ENCODE measurements at regions not wholly inside any gene's neighbourhood (a gene's known extent, or its start where the extent isn't known, plus 50 kb on each side); places are given as distances from the start of the nearest gene placed in this dataset.

DNA sequence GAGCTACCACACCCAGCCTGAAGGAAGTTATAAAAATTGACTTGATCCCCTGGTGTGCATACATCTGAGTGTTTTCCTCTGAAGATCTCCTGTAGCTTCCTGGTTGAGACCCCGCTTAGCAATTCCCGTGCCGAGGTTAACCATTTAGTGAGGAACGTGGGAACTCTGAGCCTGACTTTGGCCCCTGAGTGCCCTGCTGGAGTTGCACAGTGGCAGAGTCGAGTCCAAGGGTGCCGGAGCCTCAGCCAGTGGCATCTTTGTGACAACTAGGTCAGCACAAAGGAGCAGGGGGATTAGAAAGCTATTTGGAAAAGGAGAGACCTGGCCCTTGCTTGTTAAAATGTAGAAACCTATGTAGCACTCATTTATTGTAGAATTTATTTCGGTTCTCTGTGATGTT lies 561.2 kb upstream of the SALL3 start:
- intact Hi-C loops (cut with DNase I), result no loop called here
- ATAC-seq, result no peak
- no peaks in the 10 kb centered on the region for H3K36me3 ChIP-seq
- TF ChIP-seq, protein P1, sequence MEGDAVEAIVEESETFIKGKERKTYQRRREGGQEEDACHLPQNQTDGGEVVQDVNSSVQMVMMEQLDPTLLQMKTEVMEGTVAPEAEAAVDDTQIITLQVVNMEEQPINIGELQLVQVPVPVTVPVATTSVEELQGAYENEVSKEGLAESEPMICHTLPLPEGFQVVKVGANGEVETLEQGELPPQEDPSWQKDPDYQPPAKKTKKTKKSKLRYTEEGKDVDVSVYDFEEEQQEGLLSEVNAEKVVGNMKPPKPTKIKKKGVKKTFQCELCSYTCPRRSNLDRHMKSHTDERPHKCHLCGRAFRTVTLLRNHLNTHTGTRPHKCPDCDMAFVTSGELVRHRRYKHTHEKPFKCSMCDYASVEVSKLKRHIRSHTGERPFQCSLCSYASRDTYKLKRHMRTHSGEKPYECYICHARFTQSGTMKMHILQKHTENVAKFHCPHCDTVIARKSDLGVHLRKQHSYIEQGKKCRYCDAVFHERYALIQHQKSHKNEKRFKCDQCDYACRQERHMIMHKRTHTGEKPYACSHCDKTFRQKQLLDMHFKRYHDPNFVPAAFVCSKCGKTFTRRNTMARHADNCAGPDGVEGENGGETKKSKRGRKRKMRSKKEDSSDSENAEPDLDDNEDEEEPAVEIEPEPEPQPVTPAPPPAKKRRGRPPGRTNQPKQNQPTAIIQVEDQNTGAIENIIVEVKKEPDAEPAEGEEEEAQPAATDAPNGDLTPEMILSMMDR (IDR thresholded peaks at IDR 0.05), result no peak
- peaks cover 4% of the 10 kb centered on the region for H3K27me3 ChIP-seq (ENCODE audit: low read depth)
- no peak for DNase-seq
- no peak overlapping the region for H3K27ac ChIP-seq
- no peaks in the 10 kb centered on the region for H3K4me1 ChIP-seq
- no peak overlapping the region for H3K4me3 ChIP-seq
- no peaks in the 10 kb centered on the region for H3K9me3 ChIP-seq

DNA sequence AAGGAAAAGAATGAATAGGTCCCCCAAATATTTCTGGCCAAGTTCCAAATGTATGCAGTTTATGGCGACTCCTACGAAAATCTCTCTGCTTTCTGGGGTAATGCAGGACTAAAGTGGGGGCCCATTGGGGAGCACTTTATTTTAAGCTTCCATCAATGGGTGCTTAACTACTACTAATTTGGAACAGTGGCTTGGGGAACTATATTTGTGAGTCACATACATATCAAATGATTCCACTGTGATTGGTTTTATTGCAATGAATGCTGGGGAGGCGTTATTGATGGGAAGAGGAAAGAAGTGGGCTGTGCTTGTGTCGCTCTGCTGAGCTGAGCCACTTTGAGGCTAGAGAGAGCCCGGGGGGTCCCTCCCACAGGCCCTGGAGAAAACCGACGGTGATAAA lies 560.4 kb upstream of the SALL3 start:
- DNase-seq, result no peak
- TF ChIP-seq, protein P1 (IDR thresholded peaks at IDR 0.05), result no peak
- intact Hi-C loops (cut with DNase I), result no loop called here

DNA sequence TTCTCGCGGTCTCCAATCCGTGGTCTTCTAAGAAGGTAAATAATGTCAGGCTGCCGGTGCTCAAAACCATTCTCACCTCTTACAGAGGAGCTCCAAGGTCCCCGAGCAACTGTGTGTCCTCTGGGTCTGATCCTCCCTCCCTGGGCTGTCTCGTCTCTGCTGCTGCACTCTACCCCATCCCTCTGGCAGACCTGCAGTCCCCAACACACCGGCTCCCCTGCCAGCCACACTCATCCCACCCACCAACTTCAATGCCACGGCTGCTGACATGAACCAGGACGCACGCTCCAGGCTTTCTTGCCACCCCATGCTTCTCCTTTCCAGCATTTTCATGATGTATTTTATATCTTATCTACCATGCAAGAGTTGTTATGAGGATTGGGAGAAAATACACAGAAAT lies 559.5 kb upstream of the SALL3 start:
- no peak overlapping the region for H3K4me3 ChIP-seq
- intact Hi-C loops (cut with DNase I), result no loop called here
- H3K4me1 ChIP-seq, result no peaks in the 10 kb centered on the region
- no peak overlapping the region for H3K27ac ChIP-seq
- peaks cover 4% of the 10 kb centered on the region for H3K27me3 ChIP-seq (ENCODE audit: low read depth)
- no peaks in the 10 kb centered on the region for H3K9me3 ChIP-seq
- H3K36me3 ChIP-seq, result no peaks in the 10 kb centered on the region
- TF ChIP-seq, protein P1 (IDR thresholded peaks at IDR 0.05), result no peak
- DNase-seq (no peak), ATAC-seq (no peak)

More for the DNA sequence above, 560.4 kb upstream of the SALL3 start:
- no peaks in the 10 kb centered on the region for H3K9me3 ChIP-seq
- H3K4me1 ChIP-seq, result no peaks in the 10 kb centered on the region
- no peak overlapping the region for H3K27ac ChIP-seq
- no peak overlapping the region for H3K4me3 ChIP-seq
- peaks cover 4% of the 10 kb centered on the region for H3K27me3 ChIP-seq (ENCODE audit: low read depth)
- no peaks in the 10 kb centered on the region for H3K36me3 ChIP-seq
- ATAC-seq, result no peak

DNA sequence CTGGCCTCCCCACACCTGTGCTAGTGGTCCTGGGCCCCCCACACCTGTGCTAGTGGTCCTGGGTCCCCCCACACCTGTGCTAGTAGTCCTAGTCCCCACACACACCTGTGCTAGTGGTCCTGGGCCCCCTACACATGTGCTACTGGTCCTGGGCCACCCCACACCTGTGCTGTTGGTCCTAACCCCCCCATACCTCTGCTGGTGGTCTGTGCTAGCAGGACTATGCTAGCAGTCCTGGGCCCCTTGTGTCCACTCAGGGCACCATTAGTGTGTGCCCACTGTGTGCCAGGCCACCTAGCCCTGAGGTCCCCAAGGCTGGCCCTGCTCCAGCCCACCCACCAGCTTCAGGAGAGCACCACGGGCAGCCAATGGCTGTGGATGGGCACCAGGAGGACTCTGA lies 558.2 kb upstream of the SALL3 start:
- intact Hi-C loops (cut with DNase I), result no loop called here

DNA sequence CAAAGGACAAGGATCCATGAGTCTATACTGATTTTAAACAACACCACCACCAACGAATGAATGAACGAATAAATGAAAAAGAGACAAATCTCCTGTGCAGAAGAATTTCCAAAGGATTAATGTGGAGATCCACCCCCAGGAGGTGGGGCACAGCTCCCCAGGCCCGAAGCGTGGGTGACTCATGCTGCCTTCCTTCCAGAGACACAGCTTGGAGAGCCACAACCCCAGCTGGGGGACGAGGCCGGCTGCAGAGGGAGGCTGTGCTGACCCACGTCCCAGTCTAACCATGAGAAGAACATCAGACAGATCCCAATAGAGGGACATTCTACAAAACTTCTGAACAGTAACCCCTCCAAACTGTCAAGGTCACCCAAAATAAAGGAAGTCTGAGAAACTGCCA lies 557.3 kb upstream of the SALL3 start:
- no peak overlapping the region for H3K4me3 ChIP-seq
- H3K27me3 ChIP-seq (ENCODE audit: low read depth), result peaks cover 4% of the 10 kb centered on the region
- TF ChIP-seq, protein P1 (IDR thresholded peaks at IDR 0.05), result no peak
- intact Hi-C loops (cut with DNase I), result no loop called here
- DNase-seq (no peak), ATAC-seq (no peak)
- H3K36me3 ChIP-seq, result no peaks in the 10 kb centered on the region
- no peaks in the 10 kb centered on the region for H3K9me3 ChIP-seq
- H3K4me1 ChIP-seq, result no peaks in the 10 kb centered on the region
- no peak overlapping the region for H3K27ac ChIP-seq

More for the DNA sequence above, 558.2 kb upstream of the SALL3 start:
- Histone ChIP-seq H3K27ac (no peak overlapping the region), H3K27me3 (ENCODE audit: low read depth) (peaks cover 4% of the 10 kb centered on the region), H3K36me3 (no peaks in the 10 kb centered on the region), H3K9me3 (no peaks in the 10 kb centered on the region), H3K4me3 (no peak overlapping the region), H3K4me1 (no peaks in the 10 kb centered on the region)
- TF ChIP-seq, protein P1 (IDR thresholded peaks at IDR 0.05), result no peak
- ATAC-seq, result peak in 1 of 2 donors; percentile 13
- DNase-seq, result no peak

DNA sequence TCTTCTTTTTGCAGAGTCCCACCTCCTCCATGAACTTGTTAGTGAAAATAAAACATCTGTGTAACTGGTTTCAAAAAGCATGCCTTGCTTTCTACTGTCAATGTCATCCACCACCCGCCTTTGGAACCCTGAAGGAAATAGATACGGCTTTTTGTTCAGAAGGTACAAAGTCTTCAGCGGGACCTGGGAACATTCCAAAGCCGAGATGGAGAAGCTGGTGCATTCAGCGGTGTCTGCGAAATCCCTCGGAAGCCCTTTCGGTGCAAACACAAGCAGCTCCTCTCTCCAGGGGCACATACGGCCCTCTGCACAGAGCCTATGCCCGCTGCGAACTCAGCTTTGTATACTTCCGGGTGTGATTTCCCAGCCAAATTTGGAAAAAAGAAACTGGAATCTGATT lies 555.8 kb upstream of the SALL3 start:
- Histone ChIP-seq H3K36me3 (no peaks in the 10 kb centered on the region), H3K27me3 (ENCODE audit: low read depth) (peaks cover 4% of the 10 kb centered on the region), H3K27ac (no peak overlapping the region), H3K4me1 (no peaks in the 10 kb centered on the region), H3K9me3 (no peaks in the 10 kb centered on the region), H3K4me3 (peak overlapping the region; percentile 8)
- TF ChIP-seq, protein P1 (IDR thresholded peaks at IDR 0.05), result no peak
- no peak for DNase-seq
- ATAC-seq, result no peak
- intact Hi-C loops (cut with DNase I), result no loop called here

Data from lower lobe of right lung (tissue), 2 donors.